ENCODE measurements at regions not wholly inside any gene's neighbourhood (a gene's known extent, or its start where the extent isn't known, plus 50 kb on each side); places are given as distances from the start of the nearest gene placed in this dataset.

- intact Hi-C loops (cut with DNase I) = no loop called here
- DNase-seq (ENCODE audit: low spot score) = no peak
Observed at GRCh38 chr1:183716286-183716685, 63.2 kb upstream of the APOBEC4 start.

DNA sequence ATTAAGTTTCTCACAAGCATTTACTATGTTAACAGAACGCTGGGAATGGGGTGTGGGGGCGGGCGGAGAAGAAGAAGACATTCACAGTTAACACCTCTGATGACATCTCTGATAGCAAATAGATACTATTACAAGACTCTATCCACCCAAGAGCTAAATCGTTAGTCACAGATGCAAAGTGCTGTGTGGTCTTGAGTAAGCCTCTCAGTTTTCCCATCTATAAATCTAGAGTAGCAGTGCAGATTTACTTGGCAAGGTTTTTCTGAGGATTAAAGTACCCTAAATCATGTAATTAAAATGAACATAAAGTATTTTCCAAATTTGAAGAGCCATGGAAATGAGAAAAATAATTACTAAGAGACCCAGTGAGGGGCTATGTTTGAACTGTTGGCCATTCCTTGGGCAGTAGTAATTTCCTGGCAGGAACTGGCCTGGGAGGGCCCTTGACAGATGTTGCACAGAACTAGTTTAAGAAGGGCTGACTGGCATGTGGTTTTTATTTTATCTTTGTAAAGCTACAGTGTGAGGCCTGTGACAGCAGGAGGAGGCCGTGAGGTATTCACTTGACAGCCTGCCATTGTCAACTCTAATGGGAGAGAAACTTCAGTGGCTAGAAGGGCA, 58.7 kb upstream of the APOBEC4 start:
- intact Hi-C loops (cut with DNase I) = no loop called here
- no peak for DNase-seq (ENCODE audit: low spot score)

DNA sequence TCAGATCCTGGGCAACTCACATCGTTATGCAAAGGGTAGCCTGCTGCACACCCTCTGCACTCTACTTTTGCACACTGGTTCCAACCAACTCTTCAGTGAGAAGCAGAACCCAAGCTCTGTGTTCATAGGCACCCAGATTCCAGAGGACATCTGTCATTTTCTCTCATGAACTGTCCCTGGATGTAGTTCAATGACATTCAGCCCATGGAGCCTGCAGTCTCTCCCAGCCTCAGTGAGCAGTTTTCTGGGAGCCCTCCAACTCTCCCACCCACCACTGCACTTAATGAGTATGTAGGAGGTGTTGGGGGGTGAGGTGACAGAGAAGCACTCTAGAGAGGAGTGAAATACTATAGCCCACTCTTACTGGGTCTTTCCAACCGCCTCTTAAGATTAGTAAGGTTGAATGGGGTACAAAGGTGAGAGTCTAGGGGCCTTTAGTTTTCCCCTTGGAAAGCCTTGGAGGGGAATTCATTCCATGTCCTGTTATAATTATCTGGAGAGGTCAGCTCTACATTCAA, 58.1 kb upstream of the APOBEC4 start:
- intact Hi-C loops (cut with DNase I) = no loop called here
- no peak for DNase-seq (ENCODE audit: low spot score)

DNA sequence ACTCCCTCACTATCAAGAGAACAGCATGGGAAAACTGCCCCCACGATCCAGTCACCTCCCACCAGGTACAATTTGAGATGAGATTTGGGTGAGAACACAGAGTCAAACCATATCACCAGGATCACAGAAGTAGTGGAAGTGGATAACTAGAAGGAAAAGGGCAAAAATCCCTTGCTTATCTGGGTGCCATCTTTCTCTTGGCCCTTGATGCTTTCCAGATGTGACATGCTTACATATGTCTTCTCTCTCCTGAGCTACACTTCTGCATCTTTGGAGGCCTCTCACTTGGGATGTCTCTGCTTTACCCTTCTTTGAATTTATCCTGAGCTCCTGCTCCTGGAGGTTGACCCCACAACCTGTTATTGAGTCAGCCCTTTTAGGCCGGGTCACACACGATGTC, 57.6 kb upstream of the APOBEC4 start:
- DNase-seq (ENCODE audit: low spot score) = no peak
- intact Hi-C loops (cut with DNase I) = no loop called here

- no peak for DNase-seq (ENCODE audit: low spot score)
- intact Hi-C loops (cut with DNase I) = no loop called here
Observed at GRCh38 chr1:183710333-183710732, 57.2 kb upstream of the APOBEC4 start.

DNA sequence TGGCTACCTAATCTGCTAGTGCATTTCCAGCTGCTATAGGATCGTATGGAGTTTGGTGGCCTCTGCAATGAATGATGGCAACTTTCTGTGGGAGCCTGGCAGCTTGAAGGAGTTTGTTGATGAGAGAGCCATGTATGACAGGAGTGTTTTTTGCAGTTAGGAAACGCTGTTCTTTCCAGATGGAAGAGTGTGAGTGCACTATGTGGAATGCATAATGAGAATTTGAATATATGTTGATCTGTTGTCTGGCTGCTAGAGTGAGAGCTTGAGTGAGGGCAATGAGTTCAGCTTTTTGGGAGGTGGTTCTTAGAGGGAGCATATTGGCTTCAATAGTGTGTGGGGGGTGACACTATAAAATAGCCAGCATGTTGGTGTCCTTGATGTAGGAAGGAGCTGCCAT, 51.0 kb upstream of the APOBEC4 start:
- no peak for DNase-seq (ENCODE audit: low spot score)
- intact Hi-C loops (cut with DNase I) = no loop called here

Data from posterior vena cava (tissue), 2 donors.